Activated T-cell treated with anti-CD3 and anti-CD28 coated beads, Interleukin-2, amount 50 U/mL, for 72 hours (primary cell): ENCODE measurements at regions not wholly inside any gene's neighbourhood (a gene's known extent, or its start where the extent isn't known, plus 50 kb on each side); places are given as distances from the start of the nearest gene placed in this dataset.

ENCODE experiments used
- ATAC-seq, 2 donors: fragments of 150-1000 bp; cut with Tn5 transposase; replicated peaks in 1 of 2; 2 replicates each; pipeline ENCODE4 v1.10.0; 2021; ENCODE audit warnings: moderate library complexity in 2 of 2, mild to moderate bottlenecking in 1 of 2
- DNase-seq, 2 donors: peaks; one replicate each; pipeline ENCODE4 v3.0.0; 2021 to 2022; ENCODE audit warnings: mixed read lengths in 1 of 2
- H3K27ac Mint-ChIP-seq: one replicate; pipeline ENCODE4 v1.8.0; 2022; ENCODE audit warnings: mild to moderate bottlenecking, moderate library complexity, mixed read lengths
- H3K27me3 Mint-ChIP-seq: one replicate; pipeline ENCODE4 v1.8.0; 2022; ENCODE audit warnings: low read depth, mixed read lengths
- H3K36me3 Mint-ChIP-seq, 2 donors: one replicate each; pipeline ENCODE4 v1.8.0; 2022; ENCODE audit warnings: mixed read lengths in 2 of 2, mild to moderate bottlenecking in 1 of 2; ENCODE audit not compliant: insufficient read depth in 2 of 2
- H3K4me1 Mint-ChIP-seq: one replicate; pipeline ENCODE4 v1.8.0; 2022; ENCODE audit warnings: low read depth, mixed read lengths
- H3K4me3 Mint-ChIP-seq, 2 donors: one replicate each; pipeline ENCODE4 v1.8.0; 2022; ENCODE audit warnings: mild to moderate bottlenecking in 2 of 2, mixed read lengths in 2 of 2, moderate library complexity in 2 of 2
- H3K9me3 Mint-ChIP-seq, 2 donors: one replicate each; pipeline ENCODE4 v1.8.0; 2022; ENCODE audit warnings: mixed read lengths in 2 of 2

DNA sequence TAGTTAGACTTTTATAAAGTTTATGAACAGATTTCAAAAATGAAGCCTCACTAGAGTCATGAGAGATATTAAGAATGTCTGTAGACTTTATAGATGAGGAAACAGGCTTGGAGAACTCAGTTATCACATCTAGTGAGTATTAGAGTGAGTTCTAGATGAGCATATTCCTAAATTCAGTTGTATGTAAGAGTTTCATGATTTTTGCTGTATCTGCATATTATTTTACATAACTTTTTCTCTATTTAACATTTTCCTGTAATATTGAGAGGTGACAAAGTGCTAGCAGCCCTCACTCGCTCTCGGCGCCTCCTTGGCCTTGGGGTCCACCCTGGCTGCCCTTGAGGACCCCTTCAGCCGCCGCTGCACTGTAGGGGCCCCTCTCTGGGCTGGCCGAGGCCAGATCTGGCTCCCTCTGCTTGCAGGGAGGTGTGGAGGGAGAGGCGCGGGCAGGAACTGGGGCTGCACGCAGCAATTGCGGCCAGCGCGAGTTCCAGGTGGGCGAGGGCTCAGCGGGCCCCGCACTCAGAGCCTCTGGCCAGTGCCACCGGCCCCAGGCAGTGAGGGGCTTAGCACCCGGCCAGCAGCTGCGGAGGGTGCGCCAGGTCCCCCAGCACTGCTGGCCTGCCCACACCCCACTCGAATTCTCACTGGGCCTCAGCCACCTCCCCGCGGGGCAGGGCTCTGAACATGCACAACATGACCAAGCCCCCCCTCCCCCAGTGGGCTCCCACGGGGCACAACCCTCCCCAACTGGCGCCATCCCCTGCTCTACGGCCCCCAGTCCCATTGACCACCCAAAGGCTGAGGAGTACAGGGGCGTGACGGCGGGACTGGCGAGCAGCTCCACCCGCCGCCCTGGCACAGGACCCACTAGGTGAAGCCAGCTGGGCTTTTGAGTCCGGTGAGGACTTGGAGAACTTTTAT is 182.1 kb downstream of the TLE1 start:
- DNase-seq (no peak), ATAC-seq (no peak)
- Mint-ChIP-seq H3K4me1 (no peaks in the 10 kb centered on the region), H3K27me3 (no peaks in the 10 kb centered on the region), H3K9me3 (peaks cover 3 to 10% of the 10 kb centered on the region in 2 donors), H3K4me3 (no peak overlapping the region), H3K27ac (no peak overlapping the region), H3K36me3 (no peaks in the 10 kb centered on the region)

DNA sequence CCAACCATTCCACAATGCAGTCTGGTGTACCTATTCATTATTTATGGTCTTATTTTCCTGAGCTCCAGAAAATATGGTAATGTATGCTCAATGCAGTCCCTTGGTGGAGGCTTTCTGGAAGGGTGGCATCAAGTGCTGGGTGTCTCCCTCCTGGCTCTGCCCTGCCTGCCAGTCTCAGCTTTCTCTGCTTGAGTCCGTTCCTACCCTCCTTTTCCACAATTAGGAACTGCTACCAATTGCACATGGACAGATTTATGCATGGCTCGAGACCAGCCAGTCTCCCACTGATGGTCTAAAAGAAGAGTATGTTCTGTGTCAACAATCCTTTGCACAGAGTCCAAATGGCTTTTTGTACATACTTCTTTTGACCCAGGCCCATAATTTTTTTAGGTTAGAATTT is 189.8 kb downstream of the TLE1 start:
- no peak for DNase-seq
- Mint-ChIP-seq H3K27me3 (no peaks in the 10 kb centered on the region), H3K4me1 (no peaks in the 10 kb centered on the region), H3K36me3 (no peaks in the 10 kb centered on the region), H3K27ac (no peak overlapping the region), H3K4me3 (no peak overlapping the region), H3K9me3 (peaks cover 2 to 3% of the 10 kb centered on the region in 2 donors)
- ATAC-seq, result no peak

DNA sequence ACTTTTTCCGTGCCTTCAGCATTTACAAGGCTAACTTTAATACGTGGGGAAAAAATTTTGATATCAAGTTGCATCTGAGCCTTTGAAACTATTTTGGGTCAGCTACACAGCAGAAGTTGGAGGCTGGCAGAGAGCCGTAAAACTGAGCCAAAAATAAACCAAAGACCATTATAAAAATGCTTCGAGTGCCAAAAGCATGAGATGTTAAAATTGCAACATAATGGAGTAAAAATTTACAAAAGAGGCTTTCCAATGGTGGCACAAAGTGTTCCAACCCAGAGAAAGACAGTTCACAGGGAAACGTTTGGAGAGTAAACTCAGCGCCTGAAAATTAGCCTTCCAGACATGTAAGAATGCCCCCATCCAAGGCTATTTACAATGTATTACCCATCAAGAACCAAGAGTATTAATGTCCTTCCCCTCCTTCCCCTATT is 190.3 kb downstream of the TLE1 start:
- DNase-seq (no peak), ATAC-seq (no peak)
- peaks cover 2 to 3% of the 10 kb centered on the region in 2 donors for H3K9me3 Mint-ChIP-seq
- no peaks in the 10 kb centered on the region for H3K27me3 Mint-ChIP-seq
- no peak overlapping the region for H3K4me3 Mint-ChIP-seq
- no peaks in the 10 kb centered on the region for H3K36me3 Mint-ChIP-seq
- no peaks in the 10 kb centered on the region for H3K4me1 Mint-ChIP-seq
- no peak overlapping the region for H3K27ac Mint-ChIP-seq

DNA sequence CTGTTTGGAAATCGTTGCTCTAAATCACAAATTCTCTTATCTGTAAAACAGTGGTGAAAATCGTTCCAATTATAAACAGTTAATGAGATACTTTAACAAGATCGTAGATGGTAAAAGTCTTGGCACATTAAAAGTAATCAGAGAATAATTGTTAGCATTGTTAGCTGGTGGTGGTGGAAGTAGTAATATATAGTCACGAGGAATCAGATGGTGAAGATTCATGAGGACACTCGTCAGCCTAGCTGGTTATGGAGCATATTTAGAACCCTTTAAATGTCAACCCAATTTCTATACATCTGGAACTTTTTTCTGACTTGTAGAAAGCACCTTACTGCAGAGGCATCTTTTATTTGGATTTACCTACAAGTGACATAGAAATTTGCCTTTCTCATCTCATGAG is 190.8 kb downstream of the TLE1 start:
- DNase-seq (no peak), ATAC-seq (no peak)
- Mint-ChIP-seq H3K9me3 (peaks cover 2 to 3% of the 10 kb centered on the region in 2 donors), H3K4me1 (no peaks in the 10 kb centered on the region), H3K36me3 (no peaks in the 10 kb centered on the region), H3K27me3 (no peaks in the 10 kb centered on the region), H3K4me3 (no peak overlapping the region), H3K27ac (no peak overlapping the region)

DNA sequence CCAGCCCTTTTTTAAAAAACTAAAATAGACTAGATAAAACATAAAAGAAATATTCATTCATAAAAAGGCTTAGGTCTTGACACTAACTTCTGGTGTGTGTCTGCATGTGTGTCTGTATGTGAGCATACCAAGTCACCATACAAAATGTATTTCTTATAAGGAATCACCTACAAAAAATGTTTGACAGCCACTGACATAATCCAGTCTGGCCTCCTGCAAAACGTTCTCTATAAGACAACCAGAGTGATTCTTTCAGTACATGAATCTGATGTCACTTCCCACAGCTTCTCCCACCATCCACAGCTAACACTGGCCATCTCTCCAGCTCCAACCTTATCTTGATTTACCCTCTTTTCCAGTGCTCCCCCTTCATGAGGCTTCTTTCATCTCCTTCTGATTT is 192.3 kb downstream of the TLE1 start:
- Mint-ChIP-seq H3K4me3 (no peak overlapping the region), H3K9me3 (peaks cover 4 to 5% of the 10 kb centered on the region in 2 donors), H3K36me3 (no peaks in the 10 kb centered on the region), H3K4me1 (no peaks in the 10 kb centered on the region), H3K27ac (no peak overlapping the region), H3K27me3 (no peaks in the 10 kb centered on the region)
- DNase-seq (no peak), ATAC-seq (no peak)

DNA sequence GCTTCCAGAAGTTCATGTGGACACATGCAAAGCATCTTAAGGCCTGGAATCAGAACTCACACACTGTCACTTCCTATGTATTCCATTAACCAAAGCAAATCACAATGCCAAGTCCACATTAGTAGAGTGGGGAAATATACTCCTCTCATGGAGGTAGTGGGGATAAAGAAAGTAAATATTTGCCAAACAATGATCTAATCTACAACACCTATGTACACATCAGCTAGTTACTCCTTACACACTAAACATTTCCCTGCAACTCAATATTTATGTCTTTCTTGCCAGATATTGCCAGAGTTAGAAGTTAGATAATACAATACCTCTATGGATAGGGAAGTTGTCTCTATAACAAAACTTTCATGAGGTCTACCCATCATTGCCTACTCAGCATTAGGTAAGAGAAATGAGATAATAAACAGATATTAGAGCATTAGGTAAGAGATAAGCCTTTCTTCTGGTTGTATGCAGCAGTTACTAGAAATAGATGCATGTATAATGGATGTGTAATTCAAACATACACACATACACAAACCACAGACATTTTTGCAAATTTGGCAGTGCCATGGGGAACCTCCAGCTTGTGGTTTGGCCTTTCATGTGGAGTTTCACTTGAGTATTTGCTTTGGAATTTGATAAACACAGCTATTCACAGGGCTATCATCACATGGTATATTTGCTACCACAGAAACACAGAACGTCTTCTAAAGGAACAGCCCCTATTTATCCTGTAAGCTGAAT is 196.5 kb downstream of the TLE1 start:
- Mint-ChIP-seq H3K4me1 (no peaks in the 10 kb centered on the region), H3K9me3 (peaks cover 4 to 8% of the 10 kb centered on the region in 2 donors), H3K27me3 (no peaks in the 10 kb centered on the region), H3K4me3 (no peak overlapping the region), H3K27ac (no peak overlapping the region), H3K36me3 (peaks cover 0 to 2% of the 10 kb centered on the region in 2 donors)
- no peak for ATAC-seq
- no peak for DNase-seq

DNA sequence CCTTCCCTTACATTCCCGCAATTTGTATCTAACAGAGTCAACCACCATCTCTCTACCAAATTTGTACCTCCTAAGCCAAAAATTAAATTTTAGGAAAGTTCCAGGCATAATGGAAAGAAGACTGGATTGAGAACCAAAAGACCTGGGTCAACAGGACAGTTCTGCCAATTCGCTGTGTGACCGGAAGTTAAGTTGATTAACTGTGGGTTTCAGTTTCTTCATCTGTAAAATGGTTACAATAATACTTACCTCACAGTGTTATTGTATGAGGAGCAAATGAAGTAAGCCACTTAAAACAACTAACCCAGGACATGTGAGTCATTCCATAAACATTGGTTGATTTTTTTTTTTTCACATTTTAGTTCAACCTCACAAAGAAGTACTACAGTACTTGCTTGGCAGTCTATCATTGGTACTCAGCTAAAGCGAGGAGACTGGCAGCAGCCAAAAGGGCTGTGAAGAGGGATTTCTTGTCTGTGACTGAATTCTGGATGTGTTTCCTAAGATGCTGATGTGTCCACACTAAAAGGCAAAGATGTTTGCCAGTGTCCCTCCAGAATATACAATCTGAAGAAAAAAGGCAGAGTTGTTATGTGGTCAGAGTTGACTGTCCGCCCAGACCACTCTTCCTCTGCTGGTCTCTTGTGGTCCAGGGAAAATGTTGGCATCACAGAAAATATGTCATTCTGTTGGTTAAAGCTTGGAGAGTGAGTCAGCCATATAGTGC is 198.6 kb downstream of the TLE1 start:
- no peaks in the 10 kb centered on the region for H3K27me3 Mint-ChIP-seq
- no peak overlapping the region for H3K27ac Mint-ChIP-seq
- DNase-seq (no peak), ATAC-seq (no peak)
- H3K4me1 Mint-ChIP-seq, result no peaks in the 10 kb centered on the region
- no peak overlapping the region for H3K4me3 Mint-ChIP-seq
- peaks cover 2 to 5% of the 10 kb centered on the region in 2 donors for H3K9me3 Mint-ChIP-seq
- peaks cover 0 to 2% of the 10 kb centered on the region in 2 donors for H3K36me3 Mint-ChIP-seq

DNA sequence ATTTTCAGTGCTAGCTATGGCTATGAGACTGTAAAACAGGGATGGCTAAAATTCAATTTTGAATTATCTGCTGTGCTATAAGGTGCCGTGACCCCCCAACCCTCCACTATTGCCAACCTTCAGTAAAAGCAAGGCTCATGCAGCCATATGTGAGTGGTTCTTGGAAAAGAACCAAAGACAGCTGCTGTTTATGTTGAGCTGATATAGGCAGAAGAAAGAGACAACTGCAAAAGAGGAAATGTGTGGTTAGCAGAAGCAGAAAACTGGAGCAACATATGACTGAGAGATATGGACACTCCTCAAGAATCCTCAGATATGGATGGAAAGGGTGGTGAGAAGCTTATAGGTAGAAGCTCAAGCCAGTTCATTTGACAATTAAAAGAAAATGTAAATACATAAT is 200.3 kb downstream of the TLE1 start:
- H3K9me3 Mint-ChIP-seq, result peaks cover 4% of the 10 kb centered on the region in 2 donors
- ATAC-seq, result no peak
- peaks cover 0 to 2% of the 10 kb centered on the region in 2 donors for H3K36me3 Mint-ChIP-seq
- H3K4me3 Mint-ChIP-seq, result no peak overlapping the region
- DNase-seq, result no peak
- H3K27me3 Mint-ChIP-seq, result no peaks in the 10 kb centered on the region
- no peak overlapping the region for H3K27ac Mint-ChIP-seq
- no peaks in the 10 kb centered on the region for H3K4me1 Mint-ChIP-seq

DNA sequence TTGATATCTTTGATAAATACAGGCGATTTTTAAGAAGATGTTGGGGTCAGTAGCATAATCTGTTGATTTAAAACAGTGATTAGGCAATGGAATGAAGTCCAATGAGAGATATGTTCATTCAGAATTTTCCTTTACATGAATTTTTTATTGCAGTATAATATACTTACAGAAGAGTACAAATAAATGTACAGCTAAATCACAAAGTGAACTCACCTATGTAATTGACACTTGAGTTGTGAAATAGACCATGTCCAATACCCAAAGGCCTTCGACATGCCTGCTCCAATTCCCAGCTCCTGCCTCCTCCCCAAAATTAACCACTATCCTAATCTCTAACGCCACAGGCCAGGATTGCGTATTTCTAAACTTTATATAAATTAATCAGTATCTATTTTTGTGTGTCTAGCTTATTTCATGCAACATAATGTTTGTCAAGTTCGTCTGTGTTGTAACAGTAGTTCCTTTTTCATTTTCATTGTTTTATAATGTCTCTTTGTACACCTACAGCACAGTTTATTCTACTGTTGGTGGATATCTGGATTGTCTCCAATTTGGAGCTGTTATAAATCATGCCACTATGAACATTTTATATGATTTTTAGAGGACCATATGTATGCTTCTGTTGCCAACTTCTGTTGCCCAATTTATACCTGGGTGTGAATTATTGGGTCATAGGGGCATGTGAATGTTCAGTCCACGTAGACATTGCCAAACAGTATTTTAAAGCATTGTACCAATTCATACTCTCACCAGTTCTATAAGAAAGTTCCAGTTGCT is 208.3 kb downstream of the TLE1 start:
- Mint-ChIP-seq H3K36me3 (no peaks in the 10 kb centered on the region), H3K9me3 (peaks cover 2 to 4% of the 10 kb centered on the region in 2 donors), H3K27me3 (no peaks in the 10 kb centered on the region), H3K27ac (no peak overlapping the region), H3K4me1 (no peaks in the 10 kb centered on the region), H3K4me3 (no peak overlapping the region)
- DNase-seq (no peak), ATAC-seq (no peak)

DNA sequence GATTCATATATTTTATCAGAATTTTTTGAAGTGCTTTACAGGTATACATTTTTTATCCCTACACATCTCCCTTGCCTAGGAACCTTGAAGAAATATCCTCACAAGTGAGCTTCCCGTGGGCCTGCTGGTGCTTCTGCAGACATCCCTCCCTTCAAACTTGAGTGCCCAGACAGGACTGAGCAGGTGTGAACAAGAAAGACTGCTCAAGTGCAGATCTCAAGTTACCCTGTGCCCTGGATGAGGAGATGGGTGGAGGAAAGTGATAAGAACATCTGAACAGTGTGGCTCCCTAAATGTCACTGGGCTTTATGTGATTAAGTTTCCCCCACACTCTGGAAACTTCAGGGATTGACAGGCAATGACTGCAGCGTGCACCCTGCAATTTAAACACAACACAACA is 209.8 kb downstream of the TLE1 start:
- no peaks in the 10 kb centered on the region for H3K4me1 Mint-ChIP-seq
- no peak for ATAC-seq
- H3K36me3 Mint-ChIP-seq, result no peaks in the 10 kb centered on the region
- H3K27me3 Mint-ChIP-seq, result no peaks in the 10 kb centered on the region
- DNase-seq, result no peak
- H3K4me3 Mint-ChIP-seq, result no peak overlapping the region
- peaks cover 3 to 9% of the 10 kb centered on the region in 2 donors for H3K9me3 Mint-ChIP-seq
- H3K27ac Mint-ChIP-seq, result no peak overlapping the region

DNA sequence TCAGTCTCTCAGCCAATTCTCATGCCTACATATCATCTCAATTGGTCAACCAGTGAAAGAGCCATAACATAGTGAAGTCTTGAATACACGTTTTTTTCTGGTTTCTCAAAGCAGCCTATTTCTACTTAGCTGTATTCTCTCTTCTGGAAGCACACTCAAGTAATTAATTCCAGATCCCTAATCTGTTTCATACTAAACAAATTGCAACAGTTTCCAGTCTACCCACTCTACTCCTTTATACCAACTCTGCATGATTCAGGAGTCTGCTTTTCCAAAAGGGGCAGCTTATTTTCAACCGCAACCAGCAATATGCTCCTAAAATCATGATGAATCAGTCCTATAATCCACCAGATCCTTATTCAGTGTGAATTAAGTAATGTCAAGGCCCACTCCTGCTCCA is 211.7 kb downstream of the TLE1 start:
- DNase-seq (no peak), ATAC-seq (no peak)
- Mint-ChIP-seq H3K27me3 (no peaks in the 10 kb centered on the region), H3K27ac (no peak overlapping the region), H3K9me3 (peaks cover 4 to 10% of the 10 kb centered on the region in 2 donors), H3K4me1 (no peaks in the 10 kb centered on the region), H3K36me3 (no peaks in the 10 kb centered on the region), H3K4me3 (no peak overlapping the region)

DNA sequence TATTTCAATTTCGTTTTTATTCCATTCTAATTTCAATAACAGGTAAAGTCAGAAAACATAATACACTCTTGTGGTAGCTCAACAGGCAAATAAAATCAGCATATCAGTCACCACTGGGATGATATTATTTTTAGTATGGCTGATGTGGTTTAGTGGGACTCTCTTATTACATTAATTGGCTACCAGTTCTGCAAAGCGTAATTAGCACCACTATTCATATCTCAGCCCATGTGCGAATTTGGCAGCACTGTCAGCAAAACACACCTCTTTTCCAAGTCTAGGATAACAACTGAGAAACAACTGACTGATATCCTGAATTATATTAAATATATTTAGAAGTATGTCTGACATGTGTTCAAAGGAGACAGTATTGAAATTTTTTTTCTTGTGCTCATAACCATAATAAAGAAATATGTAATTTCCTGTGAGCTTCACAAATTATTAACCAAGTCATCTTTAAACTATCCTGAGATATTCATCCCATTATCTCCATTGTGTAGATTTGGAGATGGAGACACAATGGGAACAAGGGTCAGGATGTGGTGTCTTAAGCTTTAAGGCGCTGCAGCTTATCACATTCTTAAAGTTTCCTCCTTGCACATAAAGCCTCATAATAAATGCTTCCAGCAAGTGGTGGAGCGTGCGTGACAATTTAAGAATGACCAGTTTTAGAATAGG is 212.4 kb downstream of the TLE1 start:
- no peak overlapping the region for H3K27ac Mint-ChIP-seq
- H3K4me1 Mint-ChIP-seq, result no peaks in the 10 kb centered on the region
- peaks cover 4 to 10% of the 10 kb centered on the region in 2 donors for H3K9me3 Mint-ChIP-seq
- no peaks in the 10 kb centered on the region for H3K36me3 Mint-ChIP-seq
- DNase-seq (no peak), ATAC-seq (no peak)
- H3K4me3 Mint-ChIP-seq, result no peak overlapping the region
- H3K27me3 Mint-ChIP-seq, result no peaks in the 10 kb centered on the region
